ENCODE measurements at regions not wholly inside any gene's neighbourhood (a gene's known extent, or its start where the extent isn't known, plus 50 kb on each side); places are given as distances from the start of the nearest gene placed in this dataset.
"Not testable (repeated sequence)": the region's sequence is repeated elsewhere in the genome, so short reads cannot be mapped to it uniquely, and the experiment has no call there.

- no peak for FAIRE-seq
- DNase-seq (ENCODE audit: extremely low spot score, insufficient read length, low read depth): no peak
Measured at GRCh38 chr1:200496937-200497336, 87.1 kb upstream of the ZNF281 start.

- DNase-seq (ENCODE audit: extremely low spot score, insufficient read length, low read depth): no peak
- no peak for FAIRE-seq
Measured at GRCh38 chr1:200495901-200496300, 86.1 kb upstream of the ZNF281 start.

- DNase-seq (ENCODE audit: extremely low spot score, insufficient read length, low read depth) (no peak), FAIRE-seq (no peak)
Measured at GRCh38 chr1:200493344-200493743, 83.5 kb upstream of the ZNF281 start.

DNA sequence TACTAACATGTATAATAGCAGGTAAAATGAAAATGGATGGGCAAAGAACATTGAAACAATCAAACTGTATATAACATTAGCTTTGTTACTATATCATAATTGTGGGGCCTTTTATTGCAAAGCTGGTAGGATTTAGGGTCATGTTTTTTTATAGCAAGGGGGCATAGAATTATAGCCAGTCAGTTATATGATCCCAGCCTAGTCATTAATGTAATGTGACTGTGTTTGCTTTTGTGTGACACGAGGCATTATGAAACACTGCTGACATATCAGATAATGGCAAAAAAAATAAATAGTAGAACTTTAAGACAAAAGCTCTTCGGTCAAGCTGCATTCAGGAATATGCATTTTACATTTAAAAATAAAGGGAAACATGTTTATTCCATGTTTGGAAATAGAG, 81.3 kb upstream of the ZNF281 start:
- FAIRE-seq (no peak), DNase-seq (ENCODE audit: extremely low spot score, insufficient read length, low read depth) (no peak)

- no peak for DNase-seq (ENCODE audit: extremely low spot score, insufficient read length, low read depth)
- no peak for FAIRE-seq
Measured at GRCh38 chr1:200490183-200490582, 80.3 kb upstream of the ZNF281 start.

GRCh38 chr1:200488375-200489165, 78.7 kb upstream of the ZNF281 start:
- FAIRE-seq: peak; percentile 78
- no peak for DNase-seq (ENCODE audit: extremely low spot score, insufficient read length, low read depth)

- DNase-seq (ENCODE audit: extremely low spot score, insufficient read length, low read depth) (no peak), FAIRE-seq (peak; percentile 12)
Measured at GRCh38 chr1:200487650-200488049, 77.8 kb upstream of the ZNF281 start.

DNA sequence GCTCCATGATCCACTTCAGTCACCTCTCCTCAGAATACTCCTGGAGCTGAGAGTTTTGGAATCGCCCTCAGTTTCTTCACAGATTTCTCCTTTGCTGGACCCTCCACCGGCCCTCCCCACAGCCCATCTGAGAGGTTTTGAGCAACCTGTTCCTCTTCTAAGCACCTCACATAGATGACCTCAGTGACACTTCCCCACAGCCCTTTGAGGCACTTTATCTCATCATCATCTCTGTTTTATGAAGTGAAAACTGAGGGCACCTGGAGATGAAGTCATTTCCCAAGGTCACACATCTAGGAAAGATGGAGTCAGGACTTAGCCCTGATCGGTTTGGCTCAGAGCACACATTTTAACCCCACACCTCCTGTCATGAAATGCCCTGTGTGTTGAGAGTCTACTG, 76.8 kb upstream of the ZNF281 start:
- no peak for FAIRE-seq

GRCh38 chr1:200484438-200484946, 74.7 kb upstream of the ZNF281 start:
- not testable (repeated sequence) for DNase-seq (ENCODE audit: extremely low spot score, insufficient read length, low read depth); FAIRE-seq

More for the DNA sequence above, 76.8 kb upstream of the ZNF281 start:
- DNase-seq (ENCODE audit: extremely low spot score, insufficient read length, low read depth): no peak

- peak; percentile 65 for DNase-seq (ENCODE audit: extremely low spot score, insufficient read length, low read depth)
- peak; percentile 71 for FAIRE-seq
Measured at GRCh38 chr1:200483491-200484143, 73.8 kb upstream of the ZNF281 start.

GRCh38 chr1:200480964-200481363, 71.1 kb upstream of the ZNF281 start:
- FAIRE-seq (no peak), DNase-seq (ENCODE audit: extremely low spot score, insufficient read length, low read depth) (no peak)

- no peak for FAIRE-seq
Measured at GRCh38 chr1:200479816-200480215, 70.0 kb upstream of the ZNF281 start.

GRCh38 chr1:200478945-200479558, 69.2 kb upstream of the ZNF281 start:
- DNase-seq (ENCODE audit: extremely low spot score, insufficient read length, low read depth) (no peak), FAIRE-seq (no peak)

More at GRCh38 chr1:200479816-200480215, 70.0 kb upstream of the ZNF281 start:
- DNase-seq (ENCODE audit: extremely low spot score, insufficient read length, low read depth): no peak

- DNase-seq (ENCODE audit: extremely low spot score, insufficient read length, low read depth) (no peak), FAIRE-seq (no peak)
Measured at GRCh38 chr1:200478239-200478623, 68.4 kb upstream of the ZNF281 start.

GRCh38 chr1:200474633-200475032, 64.8 kb upstream of the ZNF281 start:
- DNase-seq (ENCODE audit: extremely low spot score, insufficient read length, low read depth) (no peak), FAIRE-seq (no peak)

- DNase-seq (ENCODE audit: extremely low spot score, insufficient read length, low read depth): no peak
- peak; percentile 89 for FAIRE-seq
Measured at GRCh38 chr1:200473698-200474371, 64.0 kb upstream of the ZNF281 start.

- FAIRE-seq: peak; percentile 41
Measured at GRCh38 chr1:200471739-200472138, 61.9 kb upstream of the ZNF281 start.

GRCh38 chr1:200468264-200469001, 58.6 kb upstream of the ZNF281 start:
- no peak for FAIRE-seq
- no peak for DNase-seq (ENCODE audit: extremely low spot score, insufficient read length, low read depth)

More at GRCh38 chr1:200471739-200472138, 61.9 kb upstream of the ZNF281 start:
- no peak for DNase-seq (ENCODE audit: extremely low spot score, insufficient read length, low read depth)

DNA sequence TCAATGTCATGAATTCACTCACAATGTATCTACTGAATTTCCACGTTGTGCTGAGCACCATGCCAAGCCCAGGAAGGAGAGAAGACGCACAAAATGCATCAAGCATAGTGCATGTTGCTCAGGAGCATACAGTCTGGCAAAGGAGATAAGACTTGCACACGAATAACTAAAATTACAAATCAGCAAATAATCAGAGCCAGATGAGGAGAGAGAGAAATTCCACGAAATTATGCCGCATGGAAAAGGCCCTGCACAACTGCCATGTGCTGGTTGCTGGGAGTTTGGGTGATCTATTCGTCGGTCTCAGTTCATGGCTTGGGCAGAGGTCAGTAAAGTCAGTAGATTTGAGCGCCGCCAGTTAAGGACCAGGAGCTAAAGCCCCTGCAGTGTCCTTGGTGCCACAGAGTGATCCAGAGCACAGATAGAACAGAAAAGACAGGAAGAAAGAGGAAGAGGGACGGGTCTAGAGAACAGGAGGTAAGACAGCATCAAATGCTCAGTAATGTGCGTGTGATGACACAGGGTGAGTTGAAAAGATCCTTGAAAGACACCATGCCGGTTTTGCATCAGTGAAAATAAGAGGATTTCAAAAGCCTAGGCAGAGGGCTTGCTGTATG, 55.1 kb upstream of the ZNF281 start:
- FAIRE-seq: no peak
- no peak for DNase-seq (ENCODE audit: extremely low spot score, insufficient read length, low read depth)

Data from GM18507 (cell line).